ENCODE measurements at regions not wholly inside any gene's neighbourhood (a gene's known extent, or its start where the extent isn't known, plus 50 kb on each side); places are given as distances from the start of the nearest gene placed in this dataset.

DNA sequence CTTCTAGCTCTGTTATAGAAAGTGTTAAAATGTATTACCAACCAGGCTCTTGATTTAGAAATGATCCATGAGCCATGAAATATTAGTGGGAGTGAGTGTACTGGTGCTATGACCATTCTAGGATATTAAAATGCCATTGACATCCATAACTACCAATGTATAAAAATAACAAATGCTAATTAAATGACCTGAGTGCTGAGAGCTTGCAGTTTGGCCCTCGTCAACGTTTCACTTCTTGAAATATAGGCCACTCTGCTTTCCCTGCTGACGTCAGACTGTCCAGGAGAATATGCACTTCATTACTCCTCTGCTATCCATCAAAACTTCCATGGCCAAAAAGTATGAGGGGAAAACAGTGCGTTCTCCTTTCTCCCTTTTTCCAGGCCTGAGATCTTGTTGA is 563.1 kb downstream of the METTL15 start:
- no peak for DNase-seq

DNA sequence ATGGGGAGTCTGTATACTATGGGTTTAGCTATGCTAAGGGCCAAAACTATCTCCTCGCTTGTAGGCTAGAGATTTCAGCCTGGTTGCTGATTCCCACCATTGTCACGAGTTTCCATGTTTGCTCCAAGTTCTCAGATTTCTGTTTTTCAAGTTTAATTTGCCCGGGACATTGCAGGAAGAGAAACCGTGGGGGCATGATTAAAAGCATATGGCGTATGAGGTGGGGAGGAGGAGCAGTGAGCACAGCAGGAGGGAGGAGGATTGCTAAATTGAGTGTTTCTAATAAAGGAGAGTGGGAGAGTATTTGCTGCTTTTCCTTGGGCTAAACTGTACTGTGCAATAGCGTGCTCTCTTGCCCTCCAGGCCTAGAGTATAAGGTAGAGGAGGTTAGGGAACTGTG is 558.4 kb downstream of the METTL15 start:
- DNase-seq: no peak

DNA sequence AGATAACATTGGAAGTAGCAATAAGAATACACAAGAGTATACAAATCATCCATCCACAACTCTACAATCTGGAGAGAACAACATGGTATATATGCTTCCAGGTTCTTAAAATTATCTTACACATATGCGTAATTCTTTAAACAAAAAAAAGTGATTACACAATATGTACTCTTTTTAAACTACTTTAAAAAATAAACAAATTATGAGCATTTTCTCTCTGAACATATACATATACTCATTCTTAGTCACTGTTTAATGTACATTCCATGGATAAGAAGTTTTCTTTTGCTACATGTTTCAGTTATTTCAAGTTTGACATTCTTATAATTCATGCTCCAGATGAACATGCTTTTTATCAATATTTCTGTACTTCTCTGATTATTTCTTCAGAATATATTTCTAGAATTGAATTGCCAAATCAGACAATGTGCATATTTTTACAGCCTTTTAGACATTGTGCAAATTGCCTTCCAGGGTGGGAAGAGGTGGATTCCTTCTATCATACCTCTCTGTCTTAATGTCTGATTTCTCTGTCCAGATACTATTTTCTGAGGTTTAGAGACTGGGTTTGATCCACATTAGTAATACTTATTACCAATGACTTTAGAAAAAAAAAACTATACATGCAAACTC is 551.6 kb downstream of the METTL15 start:
- DNase-seq: no peak

GRCh38 chr11:28657378-28658030 is 549.3 kb downstream of the METTL15 start:
- DNase-seq: no peak

GRCh38 chr11:28654191-28654590 is 546.0 kb downstream of the METTL15 start:
- DNase-seq: no peak

- no peak for DNase-seq
These were observed 541.7 kb downstream of the METTL15 start for GRCh38 chr11:28649922-28650321.

DNA sequence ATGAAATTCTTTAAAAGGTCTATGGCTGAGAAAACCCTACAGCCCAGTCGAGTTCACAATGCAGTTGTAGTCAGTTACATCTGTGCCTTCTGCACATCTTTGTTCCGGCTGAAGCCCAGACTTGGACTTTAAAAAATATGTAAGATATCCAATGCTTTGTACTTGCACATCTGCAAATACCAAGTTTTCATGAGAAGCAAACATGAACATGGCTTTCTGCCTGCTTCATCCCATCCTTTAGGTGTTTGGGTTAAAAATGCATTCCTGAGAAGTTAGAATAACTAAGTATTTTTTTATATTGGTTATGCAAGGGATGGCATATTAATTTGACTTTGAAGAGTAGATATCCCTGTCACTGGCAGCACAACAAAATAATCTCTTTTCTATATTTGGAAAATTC is 528.4 kb downstream of the METTL15 start:
- DNase-seq: no peak

DNA sequence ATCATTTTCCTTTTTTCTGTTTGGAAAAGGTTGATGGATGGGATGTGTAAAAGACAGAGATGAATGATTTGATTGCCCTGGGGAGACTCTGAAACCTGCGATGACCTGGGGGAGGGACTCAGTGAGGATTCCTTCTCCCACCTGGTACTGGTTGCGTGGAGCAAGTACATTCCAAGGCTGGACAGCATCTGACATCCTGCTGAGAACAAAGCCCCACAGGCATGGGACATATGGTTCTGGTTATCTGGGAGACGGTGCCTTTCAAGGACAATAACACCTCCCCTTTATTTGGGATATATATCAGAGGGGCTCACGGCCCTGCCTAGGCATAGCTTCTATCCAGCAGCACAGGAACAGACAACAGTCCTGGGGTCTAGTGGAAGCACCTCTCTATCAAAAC is 527.8 kb downstream of the METTL15 start:
- no peak for DNase-seq

GRCh38 chr11:28632338-28632737 is 524.1 kb downstream of the METTL15 start:
- no peak for DNase-seq

GRCh38 chr11:28631148-28631547 is 523.0 kb downstream of the METTL15 start:
- no peak for DNase-seq

DNA sequence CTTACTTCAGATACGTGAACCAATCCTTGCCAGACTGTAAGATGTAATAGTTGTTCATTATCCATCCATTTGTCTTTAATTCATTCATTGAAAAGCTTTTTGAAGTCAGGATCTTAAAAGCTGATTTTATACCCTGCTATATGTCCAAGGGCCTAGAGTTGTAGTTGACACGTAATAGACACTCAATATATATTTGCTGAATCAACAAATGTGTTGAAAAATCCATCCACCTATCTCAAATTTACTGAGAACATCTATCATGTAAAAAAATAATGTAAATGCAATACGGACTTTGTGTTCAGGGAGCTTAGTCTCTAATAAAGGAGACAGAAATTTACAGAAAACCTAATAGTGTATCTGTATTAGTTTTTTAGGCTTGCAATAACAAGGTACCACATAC is 521.0 kb downstream of the METTL15 start:
- no peak for DNase-seq

- DNase-seq: no peak
These were observed 520.2 kb downstream of the METTL15 start for GRCh38 chr11:28628412-28628811.

DNA sequence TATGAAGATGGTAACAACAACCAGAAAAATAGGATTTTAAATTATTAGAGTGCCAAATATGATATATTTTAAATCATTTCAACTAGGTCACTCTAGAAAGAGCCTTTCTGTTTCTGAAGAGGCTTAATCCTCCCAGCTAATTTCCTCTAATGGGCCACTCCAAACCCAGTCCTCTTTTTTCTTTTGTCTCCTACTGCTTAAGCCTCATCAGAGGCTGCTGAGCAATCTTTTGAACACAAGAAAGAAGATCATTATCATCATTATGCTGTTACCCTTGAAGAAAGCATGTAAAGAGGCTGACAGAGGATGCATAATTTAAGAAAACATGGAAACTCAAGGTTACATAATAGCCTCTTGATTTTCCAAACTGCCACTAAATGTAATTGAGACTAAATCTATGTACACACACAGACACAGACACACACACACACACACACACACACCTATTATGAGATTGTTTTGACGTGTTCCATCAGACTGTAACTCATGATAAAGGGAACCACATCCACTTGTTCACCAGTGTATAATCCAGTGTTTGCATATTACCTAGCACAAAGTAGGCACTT is 519.6 kb downstream of the METTL15 start:
- DNase-seq: no peak

- no peak for DNase-seq
These were observed 517.3 kb downstream of the METTL15 start for GRCh38 chr11:28625532-28625931.

GRCh38 chr11:28621753-28622152 is 513.6 kb downstream of the METTL15 start:
- DNase-seq: no peak

DNA sequence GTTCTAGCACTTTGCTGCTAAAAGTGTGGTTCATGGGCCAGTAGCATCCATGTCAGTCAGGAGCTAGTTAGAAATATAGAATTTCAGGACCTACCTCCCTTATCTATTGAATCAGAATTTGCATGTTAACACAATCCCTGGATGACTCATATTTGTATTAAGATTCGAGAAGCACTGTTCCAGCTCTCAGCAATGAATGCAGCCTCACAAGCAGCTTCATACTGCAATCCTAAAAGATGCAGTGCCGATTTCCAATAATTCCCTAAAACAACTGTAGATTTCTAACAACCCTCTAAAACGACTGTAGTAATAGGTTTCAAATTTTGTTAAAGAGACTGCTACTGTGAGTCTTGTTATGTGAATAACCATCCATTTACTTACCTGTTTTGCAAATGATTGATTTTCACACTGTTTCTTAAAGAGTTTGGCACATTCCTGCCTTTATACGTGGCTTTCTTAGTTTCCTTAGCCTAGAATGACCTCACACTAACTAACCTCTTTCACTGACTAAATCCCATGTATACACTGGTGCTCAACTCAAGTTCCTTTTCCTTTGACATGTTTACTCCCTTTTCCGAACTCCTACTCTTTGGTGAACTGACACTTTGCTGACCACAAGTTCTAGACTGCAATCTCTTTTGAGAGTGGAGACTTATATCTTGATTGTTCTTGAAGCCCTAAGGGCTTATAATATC is 511.8 kb downstream of the METTL15 start:
- DNase-seq: no peak

DNA sequence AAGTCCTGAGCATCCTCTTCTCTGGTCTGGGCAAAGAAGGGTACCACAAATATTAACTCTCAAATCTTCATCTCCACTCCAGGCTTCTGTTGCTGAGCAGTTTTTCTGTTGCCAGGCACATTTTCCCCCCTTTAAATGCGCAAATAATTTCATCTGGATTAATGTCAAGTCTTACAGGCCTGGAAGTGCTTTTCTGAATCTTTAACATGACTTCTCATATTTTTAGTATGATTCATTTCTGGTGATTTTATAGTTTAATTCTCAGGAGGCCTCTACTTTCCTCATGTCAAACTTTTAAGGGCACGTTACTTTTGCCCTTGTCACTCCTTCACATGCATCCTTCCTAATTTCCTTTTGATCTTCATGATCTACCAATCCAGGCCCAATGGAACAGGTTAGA is 510.2 kb downstream of the METTL15 start:
- DNase-seq: no peak

- no peak for DNase-seq
These were observed 508.2 kb downstream of the METTL15 start for GRCh38 chr11:28616160-28616965.

DNA sequence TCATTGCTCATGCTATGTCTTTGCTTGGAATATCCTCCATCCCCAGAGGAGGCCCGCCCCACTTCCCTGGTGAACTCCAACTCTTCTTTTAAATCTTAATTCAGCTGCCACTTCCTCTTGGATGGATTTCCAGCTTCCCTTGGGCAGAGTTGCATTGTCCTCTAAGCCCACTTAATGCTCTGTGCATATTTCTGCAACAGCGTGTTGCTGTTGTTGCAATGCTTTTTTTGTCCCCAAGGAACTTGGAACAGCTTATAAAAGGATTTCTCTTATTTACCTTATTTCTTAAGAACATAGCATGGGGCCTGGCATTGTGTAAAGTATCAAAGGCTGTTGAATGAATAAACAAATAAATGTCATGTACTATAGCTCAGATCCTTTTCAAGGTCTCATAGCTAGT is 507.4 kb downstream of the METTL15 start:
- no peak for DNase-seq

- DNase-seq: no peak
These were observed 498.7 kb downstream of the METTL15 start for GRCh38 chr11:28606930-28607329.

DNA sequence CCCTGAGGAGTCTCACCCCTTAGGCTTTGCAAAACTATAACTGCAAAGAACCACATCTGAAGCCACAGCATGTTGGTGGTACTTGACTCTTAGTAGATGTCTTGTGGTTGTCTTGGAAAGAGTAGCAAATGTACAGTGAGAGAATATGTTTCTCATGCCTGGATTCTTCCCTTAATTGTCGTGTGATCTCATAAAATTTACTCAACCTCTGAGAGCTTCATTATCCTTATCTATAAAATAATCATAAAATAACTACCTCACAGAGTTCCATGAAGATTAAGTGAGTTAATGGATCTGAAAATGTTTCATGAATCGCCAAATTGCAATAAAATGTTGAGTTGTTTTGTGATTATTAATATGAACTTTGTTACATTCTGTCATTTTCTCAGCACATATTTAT is 491.5 kb downstream of the METTL15 start:
- no peak for DNase-seq

GRCh38 chr11:28598531-28598930 is 490.3 kb downstream of the METTL15 start:
- no peak for DNase-seq

- DNase-seq: no peak
These were observed 488.6 kb downstream of the METTL15 start for GRCh38 chr11:28596816-28597215.
